Common myeloid progenitor, CD34-positive (primary cell): ENCODE measurements at regions not wholly inside any gene's neighbourhood (a gene's known extent, or its start where the extent isn't known, plus 50 kb on each side); places are given as distances from the start of the nearest gene placed in this dataset.

Experiments
- CTCF ChIA-PET: fragments of 350-600 bp; sonication (Branson Sonifier 250); formaldehyde crosslinking; loops from one replicate; lab custom pipeline; 2021; ENCODE audit warnings: antibody characterized with exemption; lab: Charles Lee
- POLR2A ChIA-PET: fragments of 350-600 bp; sonication (Branson Sonifier 250); formaldehyde crosslinking; loops from one replicate; lab custom pipeline; 2021; ENCODE audit warnings: antibody characterized with exemption; lab: Charles Lee
- DNase-seq, 3 donors: peaks; one replicate each; pipeline versions ENCODE4 v3.0.0 to v3.0.0-alpha.2; 2013
- H3K27ac ChIP-seq, 2 experiments: 1 replicate in 1 of 2; 2 replicates in 1 of 2; pipeline ENCODE4 v1.7.0; 2013; ENCODE audit warnings: inconsistent platforms in 2 of 2, low read length in 2 of 2, mild to moderate bottlenecking in 2 of 2, low read depth in 1 of 2, moderate library complexity in 1 of 2; ENCODE audit not compliant: severe bottlenecking in 2 of 2, insufficient read depth in 1 of 2, poor library complexity in 1 of 2
- H3K27me3 ChIP-seq, 5 experiments: replicated peaks in 2 of 5; 1 replicate in 3 of 5; 2 replicates in 2 of 5; pipeline versions ENCODE4 v1.6.1 to v1.7.0; 2013; ENCODE audit warnings: low read length in 4 of 5, mild to moderate bottlenecking in 2 of 5, moderate library complexity in 2 of 5, inconsistent platforms in 1 of 5; ENCODE audit not compliant: insufficient read depth in 5 of 5, control insufficient read depth in 4 of 5
- H3K36me3 ChIP-seq, 4 experiments: 1 replicate in 2 of 4; 2 replicates in 2 of 4; pipeline versions ENCODE4 v1.6.1 to v1.7.0; 2013; ENCODE audit warnings: low read length in 3 of 4, control low read depth in 1 of 4, mild to moderate bottlenecking in 1 of 4; ENCODE audit not compliant: control insufficient read depth in 4 of 4, insufficient read depth in 4 of 4
- H3K4me1 ChIP-seq, 4 experiments: 1 replicate in 3 of 4; 2 replicates in 1 of 4; pipeline versions ENCODE4 v1.6.1 to v1.7.1; 2013; ENCODE audit warnings: low read length in 3 of 4, mild to moderate bottlenecking in 3 of 4, control low read depth in 1 of 4, inconsistent platforms in 1 of 4, moderate library complexity in 1 of 4; ENCODE audit not compliant: control insufficient read depth in 4 of 4, insufficient read depth in 4 of 4; ENCODE audit errors: control extremely low read depth in 1 of 4
- H3K4me3 ChIP-seq, 7 experiments: 1 replicate in 4 of 7; 2 replicates in 3 of 7; pipeline versions ENCODE4 v1.5.1 to v1.7.0; 2013; ENCODE audit warnings: mild to moderate bottlenecking in 7 of 7, low read length in 6 of 7, moderate library complexity in 6 of 7, inconsistent platforms in 2 of 7, low read depth in 2 of 7, control low read depth in 1 of 7; ENCODE audit not compliant: insufficient read depth in 4 of 7, control insufficient read depth in 1 of 7; ENCODE audit errors: extremely low read depth in 1 of 7
- H3K9me3 ChIP-seq, 5 experiments: 1 replicate in 4 of 5; 2 replicates in 1 of 5; pipeline versions ENCODE4 v1.6.1 to v1.7.1; 2013; ENCODE audit warnings: low read length in 4 of 5, mild to moderate bottlenecking in 2 of 5, inconsistent platforms in 1 of 5, low read depth in 1 of 5, moderate library complexity in 1 of 5; ENCODE audit not compliant: control insufficient read depth in 4 of 5, insufficient read depth in 2 of 5; ENCODE audit errors: control extremely low read depth in 1 of 5
- WGBS: methylation state at CpG from one replicate; pipeline ENCODE4 v1.1.5; 2013; ENCODE audit not compliant: insufficient coverage; 5-methylcytosine and 5-hydroxymethylcytosine counted together

DNA sequence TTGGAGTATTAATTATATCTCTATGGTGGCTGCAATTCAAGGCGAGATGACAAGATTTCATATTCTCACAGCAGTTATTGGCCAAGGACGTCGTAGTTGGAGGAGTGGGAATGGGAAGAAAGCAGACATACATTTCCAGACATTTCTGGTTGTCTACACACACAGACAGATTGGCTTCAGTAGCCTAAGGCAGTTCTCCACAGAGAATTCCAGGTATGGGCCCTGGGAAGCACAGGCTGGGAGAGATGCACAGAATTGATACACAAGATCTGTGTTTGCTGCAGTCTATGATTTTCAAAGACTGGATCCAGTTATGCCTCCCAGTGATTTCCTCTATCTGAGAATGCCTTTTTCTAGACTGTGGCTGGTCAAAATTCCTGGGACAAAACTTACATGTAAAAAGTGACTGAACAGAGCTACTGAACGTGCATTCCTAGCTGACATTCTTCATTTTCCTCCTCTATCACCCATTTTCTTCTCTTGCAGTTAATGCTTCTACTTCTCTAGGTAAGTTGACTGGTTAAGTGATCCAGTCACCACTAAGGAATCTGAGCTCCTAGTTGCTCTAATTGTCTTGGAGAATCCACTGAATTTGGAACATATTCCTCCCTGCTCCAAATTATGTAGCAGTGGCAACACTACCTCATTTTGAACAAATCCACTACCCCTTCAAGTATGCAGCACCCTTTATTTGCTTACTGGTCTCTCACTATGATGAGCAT lies 386.7 kb upstream of the CDH7 start:
- no peaks in the 10 kb centered on the region for H3K27me3 ChIP-seq
- CTCF ChIA-PET = interaction anchor here (1.0 kb wide), 1 partner anchor 25 kb away, joined by 3 read pairs; no protein-coding TSS in a partner anchor
- H3K27ac ChIP-seq = no peak overlapping the region
- H3K4me3 ChIP-seq = no peak overlapping the region
- H3K4me1 ChIP-seq = peaks cover 0 to 23% (median 10%) of the 10 kb centered on the region in 4 experiments
- POLR2A ChIA-PET = interaction anchor here (0.7 kb wide), 1 partner anchor 18 kb away, joined by 3 read pairs; no protein-coding TSS in a partner anchor
- no peaks in the 10 kb centered on the region for H3K9me3 ChIP-seq
- DNase-seq = no peak
- H3K36me3 ChIP-seq = no peaks in the 10 kb centered on the region
- WGBS = 92% methylated on average over 4 of the region's 4 CpGs

DNA sequence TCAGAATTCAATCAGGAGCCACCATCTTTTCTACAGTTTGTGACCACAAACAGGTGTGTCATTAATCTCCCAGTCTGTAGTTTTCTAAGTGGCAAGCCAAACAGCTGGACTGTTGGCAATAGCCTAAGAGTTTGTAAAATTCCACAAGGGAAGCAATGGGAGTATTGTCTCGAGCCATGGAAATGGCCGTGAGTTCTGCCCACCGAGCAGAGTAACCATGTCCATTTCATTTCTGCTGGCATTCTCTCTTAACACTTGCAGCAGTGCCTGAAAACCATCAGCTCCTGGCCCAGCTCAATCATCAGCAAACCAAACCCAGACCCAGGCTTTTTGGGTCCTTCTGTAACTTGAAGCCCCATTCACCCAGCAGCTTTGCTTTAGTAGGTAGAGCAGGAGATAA lies 387.8 kb upstream of the CDH7 start:
- Histone ChIP-seq H3K4me1 (peaks cover 0 to 23% (median 10%) of the 10 kb centered on the region in 4 experiments), H3K36me3 (no peaks in the 10 kb centered on the region), H3K4me3 (no peak overlapping the region), H3K9me3 (no peaks in the 10 kb centered on the region), H3K27me3 (no peaks in the 10 kb centered on the region), H3K27ac (no peak overlapping the region)
- POLR2A ChIA-PET = no interaction called here
- 89% methylated on average over 3 of the region's 3 CpGs for WGBS
- CTCF ChIA-PET = no interaction called here
- no peak for DNase-seq

DNA sequence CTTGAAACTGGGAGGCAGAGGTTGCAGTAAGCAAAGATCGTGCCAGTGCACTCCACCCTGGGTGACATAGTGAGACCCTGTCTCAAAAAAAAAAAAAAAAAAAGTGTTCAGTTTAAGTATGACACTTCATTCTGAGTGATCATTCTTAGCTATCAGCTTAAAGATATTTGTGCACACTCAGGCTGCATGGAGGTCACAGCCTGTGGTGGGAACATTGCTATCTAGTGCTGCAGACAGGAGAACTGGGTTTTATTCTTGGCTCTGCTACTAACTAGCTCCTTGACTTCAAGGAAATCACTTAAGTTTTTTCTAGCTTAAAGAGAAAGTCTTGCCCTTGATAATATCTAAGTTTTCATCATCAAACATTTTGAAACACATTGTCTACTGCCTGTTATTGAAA lies 391.3 kb upstream of the CDH7 start:
- no peaks in the 10 kb centered on the region for H3K36me3 ChIP-seq
- no peaks in the 10 kb centered on the region for H3K27me3 ChIP-seq
- no peaks in the 10 kb centered on the region for H3K4me1 ChIP-seq
- ChIA-PET CTCF (no interaction called here), POLR2A (interaction anchor here (0.6 kb wide), 1 partner anchor 713 kb away, joined by 4 read pairs; no protein-coding TSS in a partner anchor)
- DNase-seq = no peak
- H3K4me3 ChIP-seq = no peak overlapping the region
- WGBS = no CpG with 5 or more reads among the region's 1 CpG
- H3K9me3 ChIP-seq = no peaks in the 10 kb centered on the region
- H3K27ac ChIP-seq = no peak overlapping the region

DNA sequence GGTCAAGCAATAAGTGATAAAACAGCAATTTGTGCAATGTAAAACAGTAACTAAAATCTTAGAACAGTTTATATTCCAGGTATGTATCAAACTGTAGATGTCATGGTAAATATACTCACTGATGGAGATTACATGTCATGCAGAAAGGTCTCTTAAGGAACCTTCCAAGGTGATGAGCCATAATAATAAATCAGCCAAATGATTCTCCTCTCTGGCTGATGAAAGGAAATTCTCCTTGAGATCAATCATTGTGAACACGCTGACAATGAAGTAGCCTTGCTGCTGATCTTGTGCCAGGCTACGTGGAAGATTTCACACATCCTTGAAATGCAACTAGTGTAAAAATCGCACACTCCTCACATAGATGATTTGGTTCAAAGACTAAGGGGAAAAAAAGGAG lies 392.5 kb upstream of the CDH7 start:
- Histone ChIP-seq H3K4me3 (no peak overlapping the region), H3K27ac (no peak overlapping the region), H3K27me3 (no peaks in the 10 kb centered on the region), H3K9me3 (no peaks in the 10 kb centered on the region), H3K36me3 (no peaks in the 10 kb centered on the region), H3K4me1 (no peaks in the 10 kb centered on the region)
- CTCF ChIA-PET = no interaction called here
- POLR2A ChIA-PET = no interaction called here
- 97% methylated on average over 3 of the region's 3 CpGs for WGBS
- no peak for DNase-seq

DNA sequence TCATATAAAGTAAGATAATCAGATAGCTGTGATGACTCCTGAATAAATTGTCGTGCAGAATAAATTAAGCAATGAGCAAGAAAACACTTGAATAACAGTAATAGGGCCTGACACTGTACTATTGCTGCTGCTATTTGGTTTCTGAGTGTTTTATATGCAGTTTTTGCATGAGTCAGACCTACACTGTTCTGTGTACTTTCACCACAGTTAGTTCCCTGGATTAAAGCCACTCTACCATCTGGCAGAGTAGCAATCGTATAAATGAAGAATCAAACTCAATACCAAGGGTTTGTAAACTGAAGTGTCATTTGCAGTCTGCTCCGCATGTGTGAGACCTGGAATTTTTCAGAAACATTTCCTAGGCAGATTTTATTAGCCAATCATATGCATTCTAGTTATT lies 398.6 kb upstream of the CDH7 start:
- Histone ChIP-seq H3K9me3 (no peaks in the 10 kb centered on the region), H3K36me3 (no peaks in the 10 kb centered on the region), H3K4me3 (no peak overlapping the region), H3K27ac (no peak overlapping the region), H3K27me3 (no peaks in the 10 kb centered on the region), H3K4me1 (no peaks in the 10 kb centered on the region)
- 100% methylated on average over 1 of the region's 3 CpGs for WGBS
- ChIA-PET CTCF (no interaction called here), POLR2A (no interaction called here)
- DNase-seq = no peak

DNA sequence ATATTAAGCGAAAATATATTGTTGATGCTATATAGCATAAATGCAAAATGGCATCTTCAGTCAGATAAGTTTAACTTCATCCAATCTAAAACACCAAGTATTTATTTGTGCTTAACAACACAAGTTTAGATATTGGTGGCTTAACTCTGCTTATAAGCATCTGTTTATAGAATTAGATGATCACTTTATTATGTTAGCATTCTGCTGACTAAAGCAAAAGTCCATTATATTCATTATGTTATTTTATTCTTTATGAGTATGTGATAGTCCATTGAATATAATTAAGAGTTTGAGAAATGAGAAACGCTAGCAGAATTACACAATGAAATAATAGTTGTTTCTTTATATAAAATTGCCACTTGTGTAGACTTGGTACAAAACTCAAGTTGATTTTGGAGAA lies 401.2 kb upstream of the CDH7 start:
- Histone ChIP-seq H3K9me3 (no peaks in the 10 kb centered on the region), H3K4me3 (no peak overlapping the region), H3K27me3 (no peaks in the 10 kb centered on the region), H3K36me3 (no peaks in the 10 kb centered on the region), H3K27ac (no peak overlapping the region), H3K4me1 (no peaks in the 10 kb centered on the region)
- no CpG with 5 or more reads among the region's 2 CpGs for WGBS
- POLR2A ChIA-PET = no interaction called here
- no peak for DNase-seq
- CTCF ChIA-PET = no interaction called here

DNA sequence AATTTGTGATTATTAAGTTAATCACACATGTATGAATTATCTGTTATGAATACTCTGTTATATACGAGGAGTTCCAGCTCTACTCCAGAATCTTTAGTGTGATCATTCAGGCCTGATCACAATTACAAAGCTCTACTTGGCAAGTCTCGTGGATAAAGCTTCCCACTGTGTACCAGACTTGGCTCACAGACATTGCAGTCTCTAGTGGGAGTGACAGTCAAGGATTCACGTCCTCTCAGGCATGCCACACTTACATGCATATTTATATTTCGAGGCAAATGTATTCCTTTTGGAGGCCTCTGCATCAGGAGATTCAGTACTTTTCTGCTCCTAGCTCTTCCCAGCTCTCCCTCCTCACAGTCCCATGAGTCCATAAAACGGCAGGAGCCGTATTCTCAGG lies 403.4 kb upstream of the CDH7 start:
- no peak overlapping the region for H3K27ac ChIP-seq
- no peaks in the 10 kb centered on the region for H3K9me3 ChIP-seq
- H3K27me3 ChIP-seq = no peaks in the 10 kb centered on the region
- CTCF ChIA-PET = no interaction called here
- no peaks in the 10 kb centered on the region for H3K36me3 ChIP-seq
- WGBS = 97% methylated on average over 3 of the region's 6 CpGs
- POLR2A ChIA-PET = no interaction called here
- no peak overlapping the region for H3K4me3 ChIP-seq
- no peaks in the 10 kb centered on the region for H3K4me1 ChIP-seq
- no peak for DNase-seq
